Gastrocnemius medialis (tissue), 4 donors: ENCODE measurements at regions not wholly inside any gene's neighbourhood (a gene's known extent, or its start where the extent isn't known, plus 50 kb on each side); places are given as distances from the start of the nearest gene placed in this dataset.

Experiments
- POLR2A ChIP-seq, 2 donors: fragments of 450-650 bp; IDR thresholded peaks; one replicate each; pipeline ENCODE4 v1.6.1; 2017; ENCODE audit warnings: antibody characterized with exemption in 2 of 2, mild to moderate bottlenecking in 2 of 2, moderate library complexity in 2 of 2
- TF ChIP-seq, protein P1 (sequence below), 5 experiments: fragments of 450-650 bp in 3 of 5; fragments of 200-600 bp in 2 of 5; sonication (generic) in 2 of 5; IDR thresholded peaks in 4 of 5; conservative IDR thresholded peaks in 1 of 5; 1 replicate in 4 of 5; 2 replicates in 1 of 5; pipeline ENCODE4 v1.5.1; 2016 to 2019; ENCODE audit warnings: antibody characterized with exemption in 5 of 5, mild to moderate bottlenecking in 3 of 5, moderate library complexity in 3 of 5

DNA sequence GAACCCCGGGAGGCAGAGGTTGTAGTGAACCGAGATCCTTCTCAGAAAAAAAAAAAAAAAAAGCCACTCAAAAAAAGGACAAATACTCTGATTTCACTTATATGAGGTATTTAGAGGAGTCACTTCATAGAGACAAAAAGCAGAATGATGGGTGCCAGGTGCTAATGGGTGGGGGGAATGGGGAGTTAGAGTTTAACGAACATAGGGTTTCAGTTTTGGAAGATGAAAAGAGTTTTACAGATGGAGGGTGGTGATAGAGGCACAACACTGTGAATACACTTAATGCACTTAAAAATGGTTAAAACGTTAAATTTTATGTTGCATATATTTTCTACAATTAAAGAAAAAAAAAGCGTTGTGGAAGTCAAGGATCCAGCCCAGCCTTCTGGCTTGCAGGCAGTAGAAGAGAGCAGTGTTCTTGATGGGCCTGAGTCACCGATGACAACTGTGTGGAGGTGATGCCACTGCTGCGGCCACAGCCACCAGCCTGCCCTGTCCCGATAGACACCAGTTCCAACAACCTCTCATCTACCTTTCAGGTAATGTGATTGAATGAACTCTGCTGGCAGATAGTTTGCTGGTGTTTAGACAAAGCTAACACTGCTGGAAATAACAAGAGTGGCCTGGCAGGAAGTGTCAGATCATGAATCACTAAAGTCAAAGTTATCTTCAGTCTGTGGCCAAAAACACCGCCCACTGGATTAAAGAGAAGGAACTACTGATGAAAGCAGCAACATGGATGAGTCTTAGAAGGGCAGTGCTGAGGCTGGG lies 49.9 kb upstream of the COX10 start:
- TF ChIP-seq, protein P1, sequence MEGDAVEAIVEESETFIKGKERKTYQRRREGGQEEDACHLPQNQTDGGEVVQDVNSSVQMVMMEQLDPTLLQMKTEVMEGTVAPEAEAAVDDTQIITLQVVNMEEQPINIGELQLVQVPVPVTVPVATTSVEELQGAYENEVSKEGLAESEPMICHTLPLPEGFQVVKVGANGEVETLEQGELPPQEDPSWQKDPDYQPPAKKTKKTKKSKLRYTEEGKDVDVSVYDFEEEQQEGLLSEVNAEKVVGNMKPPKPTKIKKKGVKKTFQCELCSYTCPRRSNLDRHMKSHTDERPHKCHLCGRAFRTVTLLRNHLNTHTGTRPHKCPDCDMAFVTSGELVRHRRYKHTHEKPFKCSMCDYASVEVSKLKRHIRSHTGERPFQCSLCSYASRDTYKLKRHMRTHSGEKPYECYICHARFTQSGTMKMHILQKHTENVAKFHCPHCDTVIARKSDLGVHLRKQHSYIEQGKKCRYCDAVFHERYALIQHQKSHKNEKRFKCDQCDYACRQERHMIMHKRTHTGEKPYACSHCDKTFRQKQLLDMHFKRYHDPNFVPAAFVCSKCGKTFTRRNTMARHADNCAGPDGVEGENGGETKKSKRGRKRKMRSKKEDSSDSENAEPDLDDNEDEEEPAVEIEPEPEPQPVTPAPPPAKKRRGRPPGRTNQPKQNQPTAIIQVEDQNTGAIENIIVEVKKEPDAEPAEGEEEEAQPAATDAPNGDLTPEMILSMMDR (IDR thresholded peaks at IDR 0.05 in 4 of 5, conservative IDR thresholded peaks at IDR 0.05 in 1 of 5), result no peak
- TF ChIP-seq POLR2A (IDR thresholded peaks at IDR 0.05), result no peak
